AG04450 (cell line): ENCODE measurements at regions not wholly inside any gene's neighbourhood (a gene's known extent, or its start where the extent isn't known, plus 50 kb on each side); places are given as distances from the start of the nearest gene placed in this dataset.
"Not testable (repeated sequence)": the region's sequence is repeated elsewhere in the genome, so short reads cannot be mapped to it uniquely, and the experiment has no call there.

Experiments used
- CTCF ChIA-PET: fragments of 300-600, 350-600 bp; formaldehyde crosslinking; extraction: SDS; loops from one replicate; lab custom pipeline; 2022; ENCODE audit warnings: antibody characterized with exemption, inconsistent platforms; lab: Charles Lee
- POLR2A ChIA-PET: fragments of 350-600 bp; formaldehyde crosslinking; extraction: SDS; loops from one replicate; lab custom pipeline; 2021; ENCODE audit warnings: antibody characterized with exemption, inconsistent platforms; lab: Yijun Ruan, JAX
- DNase-seq: peaks from one replicate; pipeline ENCODE4 v3.0.0-alpha.2; 2011; ENCODE audit warnings: low read depth, low spot score
- H3K27ac ChIP-seq: one replicate; pipeline ENCODE4 v1.5.1; 2012; ENCODE audit warnings: low read depth, low read length, control low read depth
- H3K27me3 ChIP-seq: one replicate; pipeline ENCODE4 v1.6.0; 2012; ENCODE audit warnings: low read length; ENCODE audit not compliant: control insufficient read depth, insufficient read depth
- H3K4me3 ChIP-seq: 2 replicates; pipeline ENCODE4 v1.5.1; 2011; ENCODE audit warnings: mild to moderate bottlenecking, low read depth, low read length, control low read depth
- H3K9me3 ChIP-seq: 2 replicates; pipeline ENCODE4 v1.5.1; 2012; ENCODE audit warnings: low read length; ENCODE audit not compliant: control insufficient read depth, insufficient read depth
- TF ChIP-seq, protein P1 (sequence below): IDR thresholded peaks from 2 replicates; pipeline ENCODE4 v1.5.1; 2011; ENCODE audit warnings: low read depth, low read length, control low read depth, inconsistent platforms

DNA sequence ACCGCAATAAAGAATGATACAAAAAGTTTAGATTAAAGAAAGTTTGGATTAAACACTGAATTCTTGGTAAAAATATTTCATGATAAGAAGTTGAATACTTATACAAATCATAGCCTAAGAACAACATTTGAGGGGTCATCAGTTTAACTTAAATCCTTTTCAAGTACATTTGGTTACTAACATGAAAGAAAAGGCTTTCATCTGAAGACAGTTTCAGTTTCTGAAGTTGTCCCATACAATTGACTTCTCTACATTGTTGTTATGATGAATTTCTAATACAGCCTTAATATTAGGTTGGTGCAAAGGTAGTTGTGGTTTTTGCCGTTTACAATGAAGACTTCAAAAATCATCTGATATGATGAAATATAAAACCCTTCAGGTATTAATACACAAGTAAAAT, 317.5 kb upstream of the MAGI2 start:
- DNase-seq: no peak
- POLR2A ChIA-PET: no interaction called here
- no peak overlapping the region for H3K27ac ChIP-seq
- peaks cover 4% of the 10 kb centered on the region; the same call in 1 of the 2 replicates for H3K9me3 ChIP-seq
- H3K4me3 ChIP-seq: no peak overlapping the region
- TF ChIP-seq, protein P1, sequence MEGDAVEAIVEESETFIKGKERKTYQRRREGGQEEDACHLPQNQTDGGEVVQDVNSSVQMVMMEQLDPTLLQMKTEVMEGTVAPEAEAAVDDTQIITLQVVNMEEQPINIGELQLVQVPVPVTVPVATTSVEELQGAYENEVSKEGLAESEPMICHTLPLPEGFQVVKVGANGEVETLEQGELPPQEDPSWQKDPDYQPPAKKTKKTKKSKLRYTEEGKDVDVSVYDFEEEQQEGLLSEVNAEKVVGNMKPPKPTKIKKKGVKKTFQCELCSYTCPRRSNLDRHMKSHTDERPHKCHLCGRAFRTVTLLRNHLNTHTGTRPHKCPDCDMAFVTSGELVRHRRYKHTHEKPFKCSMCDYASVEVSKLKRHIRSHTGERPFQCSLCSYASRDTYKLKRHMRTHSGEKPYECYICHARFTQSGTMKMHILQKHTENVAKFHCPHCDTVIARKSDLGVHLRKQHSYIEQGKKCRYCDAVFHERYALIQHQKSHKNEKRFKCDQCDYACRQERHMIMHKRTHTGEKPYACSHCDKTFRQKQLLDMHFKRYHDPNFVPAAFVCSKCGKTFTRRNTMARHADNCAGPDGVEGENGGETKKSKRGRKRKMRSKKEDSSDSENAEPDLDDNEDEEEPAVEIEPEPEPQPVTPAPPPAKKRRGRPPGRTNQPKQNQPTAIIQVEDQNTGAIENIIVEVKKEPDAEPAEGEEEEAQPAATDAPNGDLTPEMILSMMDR: no peak
- CTCF ChIA-PET: no interaction called here
- H3K27me3 ChIP-seq: no peaks in the 10 kb centered on the region

DNA sequence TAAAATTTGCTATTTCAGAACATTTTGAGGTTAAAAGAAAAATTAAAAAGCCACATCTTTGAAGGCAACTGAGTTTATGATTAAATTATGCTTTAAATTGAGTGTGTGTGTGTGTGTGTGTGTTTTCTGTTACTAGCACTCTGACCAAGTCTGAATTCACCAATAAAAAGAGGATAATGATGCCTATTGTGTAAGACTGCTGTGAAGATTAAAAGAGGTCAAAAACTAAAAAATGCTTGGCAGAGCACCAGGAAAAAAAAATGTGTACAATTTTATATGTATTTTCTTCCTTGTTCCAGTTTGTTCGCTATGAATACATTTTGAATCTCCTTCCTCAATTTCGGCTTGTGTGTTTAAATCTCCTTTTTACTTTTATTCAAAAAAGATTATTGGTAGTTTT, 316.6 kb upstream of the MAGI2 start:
- no peak for DNase-seq
- Histone ChIP-seq H3K4me3 (no peak overlapping the region), H3K27me3 (no peaks in the 10 kb centered on the region), H3K27ac (no peak overlapping the region), H3K9me3 (peaks cover 4% of the 10 kb centered on the region; the same call in 1 of the 2 replicates)
- CTCF ChIA-PET: no interaction called here
- TF ChIP-seq, protein P1: no peak
- POLR2A ChIA-PET: no interaction called here

DNA sequence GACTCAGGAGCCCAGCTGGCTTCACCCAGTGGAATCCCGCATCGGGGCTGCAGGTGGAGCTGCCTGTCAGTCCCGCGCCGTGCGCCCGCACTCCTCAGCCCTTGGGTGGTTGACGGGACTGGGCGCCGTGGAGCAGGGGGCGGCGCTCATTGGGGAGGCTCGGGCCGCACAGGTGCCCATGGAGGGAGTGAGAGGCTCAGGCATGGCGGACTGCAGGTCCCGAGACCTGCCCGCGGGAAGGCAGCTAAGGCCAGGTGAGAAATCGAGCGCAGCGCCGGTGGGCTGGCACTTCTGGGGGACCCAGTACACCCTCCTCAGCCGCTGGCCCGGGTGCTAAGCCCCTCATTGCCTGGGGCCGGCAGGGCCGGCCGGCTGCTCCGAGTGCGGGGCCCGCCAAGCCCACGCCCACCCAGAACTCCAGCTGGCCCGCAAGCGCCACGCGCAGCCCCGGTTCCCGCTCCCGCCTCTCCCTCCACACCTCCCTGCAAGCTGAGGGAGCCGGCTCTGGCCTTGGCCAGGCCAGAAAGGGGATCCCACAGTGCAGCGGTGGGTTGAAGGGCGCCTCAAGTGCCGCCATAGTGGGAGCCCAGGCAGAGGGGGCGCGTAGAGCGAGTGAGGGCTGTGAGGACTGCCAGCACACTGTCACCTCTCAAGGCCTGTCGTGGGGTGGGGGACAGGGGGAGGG, 314.6 kb upstream of the MAGI2 start:
- POLR2A ChIA-PET, CTCF ChIA-PET, DNase-seq, H3K9me3 ChIP-seq, H3K4me3 ChIP-seq, H3K27me3 ChIP-seq, H3K27ac ChIP-seq: not testable (repeated sequence)

DNA sequence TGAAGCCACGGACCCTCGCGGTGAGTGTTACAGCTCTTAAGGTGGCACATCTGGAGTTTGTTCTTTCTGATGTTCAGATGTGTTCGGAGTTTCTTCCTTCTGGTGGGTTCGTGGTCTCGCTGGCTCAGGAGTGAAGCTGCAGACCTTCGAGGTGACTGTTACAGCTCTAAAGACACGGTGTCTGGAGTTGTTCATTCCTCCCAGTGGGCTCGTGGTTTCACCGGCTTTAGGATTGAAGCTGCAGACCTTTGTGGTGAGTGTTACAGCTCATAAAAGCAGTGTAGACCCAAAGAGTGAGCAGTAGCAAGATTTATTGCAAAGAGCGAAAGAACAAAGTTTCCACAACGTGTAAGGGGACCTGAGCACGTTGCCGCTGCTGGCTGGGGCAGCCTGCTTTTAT, 313.7 kb upstream of the MAGI2 start:
- DNase-seq, H3K4me3 ChIP-seq, H3K27me3 ChIP-seq, CTCF ChIA-PET, POLR2A ChIA-PET, H3K9me3 ChIP-seq, H3K27ac ChIP-seq: not testable (repeated sequence)

DNA sequence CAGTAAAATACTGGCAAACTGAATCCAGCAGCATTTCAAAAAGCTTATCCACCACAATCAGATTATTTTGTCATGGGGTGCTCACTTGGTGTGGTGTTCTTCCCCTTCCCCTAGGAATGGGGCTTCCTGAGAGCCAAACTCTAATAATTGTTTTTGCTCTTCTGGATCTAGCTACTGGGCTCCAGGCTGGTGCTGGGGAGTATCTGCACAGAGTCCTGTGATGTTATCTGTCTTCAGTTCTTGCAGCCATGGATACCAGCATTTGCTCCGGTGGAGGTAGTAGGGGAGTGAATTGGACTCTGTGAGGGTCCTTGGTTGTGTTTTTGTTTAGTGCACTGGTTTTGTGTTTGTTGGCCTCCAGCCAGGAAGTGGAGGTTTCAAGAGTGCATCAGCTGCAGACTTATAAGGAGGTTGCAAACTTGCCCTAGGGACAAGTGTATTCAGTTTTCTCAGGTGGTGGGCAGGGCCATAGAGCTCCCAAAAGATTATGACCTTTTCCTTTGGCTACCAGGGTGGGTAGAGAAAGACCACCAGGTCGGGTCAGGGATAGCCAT, 308.5 kb upstream of the MAGI2 start:
- CTCF ChIA-PET: no interaction called here
- Histone ChIP-seq H3K9me3 (no peaks in the 10 kb centered on the region), H3K27ac (no peak overlapping the region), H3K4me3 (no peak overlapping the region), H3K27me3 (no peaks in the 10 kb centered on the region)
- POLR2A ChIA-PET: no interaction called here
- DNase-seq: no peak
- TF ChIP-seq, protein P1: no peak

DNA sequence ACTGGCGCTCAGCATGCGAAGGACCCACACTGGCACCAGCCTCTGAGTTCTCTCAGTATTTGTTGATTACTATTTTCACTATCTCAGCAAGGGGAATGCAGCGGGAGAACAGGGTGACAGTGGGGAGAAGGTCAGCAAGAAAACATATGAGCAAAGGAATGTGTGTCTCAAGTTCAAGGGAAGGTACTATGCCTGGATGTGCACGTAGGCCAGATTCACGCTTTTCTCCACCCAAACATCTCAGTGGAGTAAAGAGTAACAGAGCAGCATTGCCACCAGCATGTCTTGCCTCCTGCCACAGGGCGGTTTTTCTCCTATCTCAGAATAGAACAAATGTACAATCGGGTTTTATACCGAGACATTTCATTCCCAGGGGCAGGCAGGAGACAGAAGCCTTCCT, 297.5 kb upstream of the MAGI2 start:
- H3K9me3 ChIP-seq, H3K27ac ChIP-seq, H3K4me3 ChIP-seq, POLR2A ChIA-PET, DNase-seq, H3K27me3 ChIP-seq: not testable (repeated sequence)
- CTCF ChIA-PET: interaction anchor here (0.6 kb wide), 1 partner anchor 393 kb away, joined by 3 read pairs; no protein-coding TSS in a partner anchor
